ACC112 (cell line): ENCODE measurements at regions not wholly inside any gene's neighbourhood (a gene's known extent, or its start where the extent isn't known, plus 50 kb on each side); places are given as distances from the start of the nearest gene placed in this dataset.
"Not testable (repeated sequence)": the region's sequence is repeated elsewhere in the genome, so short reads cannot be mapped to it uniquely, and the experiment has no call there.

Experiments
- H2AFZ ChIP-seq: fragments of 200-600 bp; sonication (generic); one replicate; pipeline ENCODE4 v1.6.0; 2017; ENCODE audit warnings: antibody characterized with exemption, low read length; ENCODE audit not compliant: unreplicated experiment
- H3K27ac ChIP-seq: fragments of 200-600 bp; sonication (generic); 2 replicates; pipeline ENCODE4 v1.5.1; 2014; ENCODE audit warnings: low read depth, mild to moderate bottlenecking, antibody characterized with exemption, low read length, moderate library complexity
- H3K27me3 ChIP-seq: fragments of 200-600 bp; sonication (generic); 2 replicates; pipeline ENCODE4 v1.6.1; 2014; ENCODE audit warnings: mild to moderate bottlenecking, antibody characterized with exemption, low read length, moderate library complexity, mixed read lengths; ENCODE audit not compliant: insufficient read depth
- H3K36me3 ChIP-seq: fragments of 200-600 bp; sonication (generic); 2 replicates; pipeline ENCODE4 v1.6.1; 2016; ENCODE audit warnings: mild to moderate bottlenecking, antibody characterized with exemption, low read length, moderate library complexity, mixed read lengths; ENCODE audit not compliant: insufficient read depth
- H3K4me1 ChIP-seq: fragments of 200-600 bp; sonication (generic); one replicate; pipeline ENCODE4 v1.6.1; 2016; ENCODE audit warnings: low read length, mixed read lengths; ENCODE audit not compliant: insufficient read depth, unreplicated experiment, control insufficient read depth
- H3K4me3 ChIP-seq: fragments of 200-600 bp; sonication (generic); 2 replicates; pipeline ENCODE4 v1.5.1; 2014; ENCODE audit warnings: mild to moderate bottlenecking, low read depth, low read length
- H3K79me2 ChIP-seq: fragments of 200-600 bp; sonication (generic); one replicate; pipeline ENCODE4 v1.6.0; 2016; ENCODE audit warnings: low read length; ENCODE audit not compliant: control insufficient read depth, unreplicated experiment, insufficient read depth

DNA sequence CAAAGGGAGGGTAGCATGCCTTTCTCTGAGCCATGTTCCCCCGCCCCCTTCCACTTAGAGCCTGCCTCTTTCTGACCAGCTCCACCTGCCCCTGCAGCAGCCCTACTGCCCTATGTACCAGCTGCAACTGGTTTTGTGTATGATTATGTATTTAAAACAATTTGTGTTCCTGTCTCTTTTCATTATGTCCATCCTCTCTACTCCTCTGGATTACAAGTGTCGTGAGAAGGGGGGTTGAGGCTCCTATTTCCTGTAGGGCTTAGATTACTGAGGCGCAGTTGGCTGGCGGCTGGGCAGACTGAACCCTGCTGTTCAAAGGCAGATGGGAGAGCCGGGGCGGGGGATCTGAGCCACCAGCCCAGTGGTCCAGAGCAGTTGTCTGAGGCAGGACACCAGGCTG, 213.3 kb downstream of the KCNRG start:
- Histone ChIP-seq H2AFZ (no peak overlapping the region), H3K27me3 (no peaks in the 10 kb centered on the region), H3K27ac (no peak overlapping the region), H3K79me2 (no peaks in the 10 kb centered on the region), H3K36me3 (no peaks in the 10 kb centered on the region), H3K4me3 (no peak overlapping the region), H3K4me1 (peaks cover 37% of the 10 kb centered on the region)

DNA sequence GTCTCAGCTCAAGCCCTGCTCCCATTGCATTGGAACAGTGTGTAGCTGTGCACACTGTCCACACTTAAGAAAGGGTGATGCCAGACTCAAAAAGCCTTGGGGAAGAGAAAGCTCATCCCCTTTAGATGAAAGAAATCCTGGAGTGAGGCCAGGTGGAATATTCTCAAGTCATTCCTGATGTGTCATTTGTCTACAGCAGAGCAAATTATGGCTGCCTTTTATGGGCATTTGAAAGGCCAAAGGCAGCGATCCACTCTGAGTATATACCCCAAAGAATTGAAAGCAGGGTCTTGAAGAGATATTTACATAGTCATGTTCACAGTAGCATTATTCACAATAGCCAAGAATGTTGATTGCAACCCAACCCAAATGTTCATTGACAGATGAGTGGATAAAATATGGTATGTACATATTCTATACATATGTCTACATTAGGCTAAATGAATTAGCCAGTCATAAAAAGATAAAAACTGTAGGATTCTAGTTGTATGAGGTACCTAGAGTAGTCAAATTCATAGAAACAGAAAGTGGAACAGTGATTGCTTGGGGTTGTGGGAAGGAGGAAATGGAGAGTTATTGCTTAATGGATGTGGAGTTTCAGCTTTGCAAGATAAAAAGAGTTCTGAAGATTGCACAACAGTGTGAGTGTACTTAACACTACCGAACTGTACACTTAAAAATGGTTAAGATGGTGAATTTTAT, 214.9 kb downstream of the KCNRG start:
- Histone ChIP-seq H3K27me3 (no peaks in the 10 kb centered on the region), H2AFZ (peak overlapping the region; percentile 76), H3K79me2 (no peaks in the 10 kb centered on the region), H3K4me1 (peaks cover 21% of the 10 kb centered on the region), H3K36me3 (no peaks in the 10 kb centered on the region), H3K4me3 (peak overlapping the region; percentile 23; the same call in 1 of the 2 replicates), H3K27ac (peak overlapping the region; percentile 74)

DNA sequence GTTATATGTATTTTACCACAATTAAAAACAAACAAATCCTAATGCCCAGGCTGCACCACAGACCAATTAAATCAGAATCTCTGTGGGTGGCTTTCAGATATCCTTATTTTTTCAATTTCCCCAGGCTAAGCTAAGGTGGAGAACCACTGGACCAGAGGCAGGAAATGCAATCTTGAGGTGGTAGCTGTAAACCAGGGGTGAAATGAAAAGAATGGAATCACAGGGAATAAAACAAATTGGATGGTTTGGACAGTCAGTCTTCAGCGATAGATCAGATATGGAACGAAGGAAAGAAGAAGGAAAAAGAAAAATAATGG, 215.4 kb downstream of the KCNRG start:
- no peaks in the 10 kb centered on the region for H3K36me3 ChIP-seq
- H3K27ac ChIP-seq: peak overlapping the region; percentile 74
- H3K79me2 ChIP-seq: no peaks in the 10 kb centered on the region
- H2AFZ ChIP-seq: peak overlapping the region; percentile 76
- peak overlapping the region; percentile 23; the same call in 1 of the 2 replicates for H3K4me3 ChIP-seq
- H3K4me1 ChIP-seq: peaks cover 18% of the 10 kb centered on the region
- H3K27me3 ChIP-seq: no peaks in the 10 kb centered on the region

DNA sequence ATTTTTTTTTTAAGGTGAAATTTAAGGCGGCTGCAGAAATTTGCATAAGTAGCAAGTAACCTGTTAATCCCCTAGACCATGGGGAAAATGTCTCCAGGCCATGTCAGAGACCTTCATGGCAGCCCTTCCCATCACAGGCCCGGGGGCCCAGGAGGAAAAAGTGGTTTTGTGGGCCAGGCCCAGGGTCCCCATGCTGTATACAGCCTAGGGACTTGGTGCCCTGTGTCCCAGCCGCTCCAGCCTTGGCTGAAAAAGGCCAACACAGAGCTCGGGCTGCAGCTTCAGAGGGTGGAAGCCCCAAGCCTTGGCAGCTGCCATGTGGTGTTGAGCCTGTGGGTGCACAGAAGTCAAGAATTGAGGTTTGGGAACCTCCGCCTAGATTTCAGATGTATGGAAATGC, 218.3 kb downstream of the KCNRG start:
- not testable (repeated sequence) for H3K27ac ChIP-seq, H3K4me3 ChIP-seq, H2AFZ ChIP-seq, H3K27me3 ChIP-seq, H3K79me2 ChIP-seq, H3K36me3 ChIP-seq
- H3K4me1 ChIP-seq: peaks cover 22% of the 10 kb centered on the region

- no peak overlapping the region for H3K27ac ChIP-seq
- H3K4me3 ChIP-seq: no peak overlapping the region
- H2AFZ ChIP-seq: no peak overlapping the region
- no peaks in the 10 kb centered on the region for H3K36me3 ChIP-seq
- H3K4me1 ChIP-seq: peaks cover 11% of the 10 kb centered on the region
- H3K27me3 ChIP-seq: no peaks in the 10 kb centered on the region
- no peaks in the 10 kb centered on the region for H3K79me2 ChIP-seq
These were observed 220.5 kb downstream of the KCNRG start for GRCh38 chr13:50235604-50236342.

- 0 out of 2 replicates have a peak overlapping the region, but pooled peaks have one; percentile 22 for H3K4me3 ChIP-seq
- no peaks in the 10 kb centered on the region for H3K36me3 ChIP-seq
- H3K79me2 ChIP-seq: no peaks in the 10 kb centered on the region
- H3K27ac ChIP-seq: no peak overlapping the region
- peaks cover 7% of the 10 kb centered on the region for H3K4me1 ChIP-seq
- no peaks in the 10 kb centered on the region for H3K27me3 ChIP-seq
- peak overlapping the region; percentile 18 for H2AFZ ChIP-seq
These were observed 221.7 kb downstream of the KCNRG start for GRCh38 chr13:50236898-50237318.

DNA sequence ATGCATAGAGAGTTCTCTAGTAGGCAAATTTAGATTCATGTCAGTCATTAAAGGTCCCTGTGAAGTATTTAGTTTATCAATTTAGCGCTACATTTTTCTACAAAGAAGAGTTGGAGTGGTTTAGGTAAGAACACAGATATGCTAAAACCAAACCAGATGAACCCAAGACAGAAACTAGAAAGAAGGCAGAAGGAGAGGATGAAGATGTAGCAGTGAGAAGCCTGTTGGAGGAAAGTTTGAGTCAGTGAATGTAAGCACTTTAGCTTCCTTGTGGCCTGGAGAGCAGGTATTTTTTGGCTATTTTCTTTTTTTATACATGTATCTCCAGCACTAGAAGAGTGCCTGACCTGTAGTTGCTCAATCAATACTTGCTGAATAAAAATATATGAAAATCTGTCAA, 223.7 kb downstream of the KCNRG start:
- H3K4me3 ChIP-seq: no peak overlapping the region
- peaks cover 7% of the 10 kb centered on the region for H3K4me1 ChIP-seq
- H3K27me3 ChIP-seq: no peaks in the 10 kb centered on the region
- H3K27ac ChIP-seq: no peak overlapping the region
- H2AFZ ChIP-seq: no peak overlapping the region
- no peaks in the 10 kb centered on the region for H3K79me2 ChIP-seq
- H3K36me3 ChIP-seq: no peaks in the 10 kb centered on the region

DNA sequence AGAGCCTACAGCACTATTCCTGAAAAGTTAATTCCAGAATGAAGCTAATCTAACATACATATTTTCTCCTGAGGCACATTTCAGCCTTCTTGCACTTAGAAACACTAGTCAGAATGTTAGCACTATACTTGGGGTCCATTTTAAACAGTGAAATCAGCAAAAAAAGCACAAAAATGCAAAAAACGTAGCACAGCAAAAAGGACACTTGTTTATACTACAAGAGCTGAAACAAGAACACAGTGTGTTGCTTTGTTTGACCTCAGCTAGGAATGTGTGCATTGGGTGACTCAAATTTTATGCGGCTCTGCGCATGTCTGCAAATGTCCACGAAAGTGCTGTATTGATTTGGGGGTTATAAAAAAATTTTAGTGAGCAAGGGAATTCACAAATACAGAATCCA, 226.2 kb downstream of the KCNRG start:
- Histone ChIP-seq H3K27ac (no peak overlapping the region), H2AFZ (no peak overlapping the region), H3K4me3 (no peak overlapping the region), H3K36me3 (no peaks in the 10 kb centered on the region), H3K4me1 (peaks cover 22% of the 10 kb centered on the region), H3K27me3 (no peaks in the 10 kb centered on the region), H3K79me2 (no peaks in the 10 kb centered on the region)

- H3K27me3 ChIP-seq: no peaks in the 10 kb centered on the region
- no peak overlapping the region for H3K4me3 ChIP-seq
- no peak overlapping the region for H3K27ac ChIP-seq
- H3K36me3 ChIP-seq: no peaks in the 10 kb centered on the region
- H3K4me1 ChIP-seq: peaks cover 15% of the 10 kb centered on the region
- no peak overlapping the region for H2AFZ ChIP-seq
- no peaks in the 10 kb centered on the region for H3K79me2 ChIP-seq
These were observed 228.7 kb downstream of the KCNRG start for GRCh38 chr13:50243931-50244330.

- no peaks in the 10 kb centered on the region for H3K27me3 ChIP-seq
- H3K36me3 ChIP-seq: no peaks in the 10 kb centered on the region
- H2AFZ ChIP-seq: no peak overlapping the region
- H3K79me2 ChIP-seq: no peaks in the 10 kb centered on the region
- peaks cover 15% of the 10 kb centered on the region for H3K4me1 ChIP-seq
- H3K27ac ChIP-seq: peak overlapping the region; percentile 35; the same call in 1 of the 2 replicates
- no peak overlapping the region for H3K4me3 ChIP-seq
These were observed 229.1 kb downstream of the KCNRG start for GRCh38 chr13:50244355-50244712.
